HG02623 (cell line): ENCODE measurements at regions not wholly inside any gene's neighbourhood (a gene's known extent, or its start where the extent isn't known, plus 50 kb on each side); places are given as distances from the start of the nearest gene placed in this dataset.

Source experiments
- ATAC-seq: cut with Tn5 transposase; IDR thresholded peaks from one replicate; pipeline ENCODE4 v1.9.1; 2021; ENCODE audit warnings: moderate library complexity; ENCODE audit not compliant: unreplicated experiment

DNA sequence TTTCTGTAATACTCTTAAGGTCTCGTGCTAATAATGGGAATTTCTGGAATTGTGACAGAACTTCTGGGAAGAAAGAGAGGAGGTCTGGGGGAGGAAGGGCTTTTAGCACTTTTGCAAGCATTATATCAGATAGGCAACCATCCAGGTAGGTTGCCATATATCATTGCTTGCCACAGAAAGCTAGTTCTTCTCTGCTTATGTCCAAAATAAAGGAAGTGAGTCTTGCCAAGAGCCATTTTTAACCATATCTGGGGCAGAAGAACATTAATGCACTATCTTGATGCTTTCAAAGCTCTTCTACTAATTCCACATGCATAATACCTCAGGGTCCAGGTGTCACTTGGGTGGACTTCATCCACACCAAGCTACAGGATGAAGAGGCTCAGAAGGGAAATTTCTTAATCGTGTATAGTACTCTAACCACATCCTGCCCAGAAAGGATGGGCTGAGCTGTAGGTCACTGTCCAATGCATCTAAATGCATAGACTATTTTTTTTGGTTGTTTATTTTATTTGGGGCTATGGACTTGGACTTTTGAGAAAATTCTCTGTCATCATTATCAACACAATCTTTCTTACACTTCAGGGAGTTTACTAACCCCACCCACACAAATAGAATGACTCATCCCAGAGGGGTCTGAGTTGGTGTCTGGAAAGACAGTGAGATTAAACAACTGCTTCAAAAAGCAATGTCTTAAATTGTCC is 68.9 kb upstream of the ADO start:
- peak; percentile 51 for ATAC-seq

DNA sequence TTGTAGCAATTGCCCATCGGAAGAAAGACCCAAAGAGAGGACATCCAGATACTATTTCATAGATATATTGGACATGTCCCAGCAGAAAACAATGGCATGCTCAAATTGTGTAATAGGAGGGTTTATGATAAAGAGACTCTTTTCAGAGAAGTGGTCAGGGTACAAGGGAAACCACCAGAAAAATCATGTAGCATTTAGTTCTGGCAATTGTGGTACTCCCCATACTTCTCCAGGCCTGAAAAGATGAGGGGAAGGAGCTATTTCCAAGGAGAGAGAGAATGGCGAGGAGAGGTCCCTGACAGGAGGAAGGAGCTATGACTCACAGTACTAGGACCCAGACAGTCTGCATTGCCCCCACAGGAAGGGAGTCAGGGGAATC is 68.4 kb upstream of the ADO start:
- no peak for ATAC-seq

DNA sequence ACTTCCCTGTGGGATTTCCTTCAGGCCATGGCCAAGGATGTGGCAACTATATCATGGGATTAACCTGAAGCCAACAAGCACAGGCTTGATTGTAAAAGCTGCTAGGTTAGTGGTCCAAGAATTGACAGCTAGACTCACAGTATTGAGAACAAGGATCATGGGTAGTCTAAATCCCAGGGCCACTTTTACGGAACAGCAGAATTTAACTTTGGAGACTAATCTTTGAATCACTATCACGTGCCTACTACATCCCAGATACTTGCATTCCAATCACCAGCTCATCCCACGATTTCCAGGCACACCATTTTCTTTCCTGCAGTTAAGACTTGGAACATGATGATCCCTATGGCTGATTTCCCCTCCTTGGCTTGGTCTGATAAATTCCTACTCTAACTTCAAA is 65.6 kb upstream of the ADO start:
- ATAC-seq = no peak

DNA sequence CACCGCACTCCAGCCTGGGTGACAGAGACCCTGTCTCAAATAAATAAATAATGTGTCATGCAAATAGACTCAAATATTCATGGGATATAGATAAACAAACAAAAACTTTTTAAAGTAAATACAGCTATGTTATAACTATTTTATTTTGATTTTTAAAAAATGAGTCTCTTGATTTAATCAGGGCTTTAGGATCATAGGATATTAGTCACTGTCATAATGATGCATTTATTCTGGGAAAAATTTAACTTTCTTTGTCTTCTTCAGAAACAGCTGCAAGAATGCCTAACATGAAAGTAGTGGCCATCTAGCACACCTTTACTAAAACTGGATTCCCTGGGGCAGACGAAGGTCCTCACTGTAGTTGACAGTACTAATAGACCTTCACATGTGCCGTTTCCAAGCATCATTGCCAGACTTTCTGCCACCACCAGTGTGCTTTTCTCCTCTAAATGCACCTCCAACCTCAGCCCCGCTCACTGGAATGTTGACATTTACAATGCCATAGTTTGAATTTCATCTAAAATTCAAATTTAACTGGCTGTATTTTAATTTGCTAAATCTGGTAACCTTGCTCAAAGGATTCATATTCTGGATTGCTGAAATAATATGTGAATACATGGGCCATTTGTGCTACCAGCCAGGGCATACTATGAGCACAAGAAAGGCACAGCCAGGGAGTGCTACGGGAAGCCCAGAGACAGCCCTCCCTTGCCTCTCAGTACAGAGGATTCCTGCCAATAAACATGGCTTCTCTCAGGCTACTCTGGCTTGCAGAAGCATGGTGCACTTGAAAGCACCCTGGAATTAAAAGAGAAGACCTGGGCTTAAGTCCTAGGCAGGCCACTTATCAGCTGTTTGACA is 63.4 kb upstream of the ADO start:
- no peak for ATAC-seq

DNA sequence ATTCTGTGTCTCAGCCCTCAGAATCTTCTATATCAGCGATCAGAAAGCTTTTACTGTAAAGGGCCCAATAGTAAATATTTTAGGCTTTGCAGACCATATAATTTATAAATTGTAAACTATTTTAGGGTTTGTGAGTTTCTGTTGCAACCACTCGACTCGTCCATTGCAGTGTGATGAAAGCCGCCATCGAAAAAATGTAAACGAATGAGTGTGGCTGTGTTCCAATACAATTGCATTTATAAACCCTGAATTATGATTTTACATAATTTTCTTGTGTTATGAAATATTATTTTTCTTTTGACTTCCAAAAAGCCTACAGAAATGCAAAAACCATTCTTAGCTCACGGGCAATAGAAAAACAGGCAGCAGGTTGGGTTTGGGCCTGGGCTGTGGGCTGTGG is 62.5 kb upstream of the ADO start:
- ATAC-seq = no peak

DNA sequence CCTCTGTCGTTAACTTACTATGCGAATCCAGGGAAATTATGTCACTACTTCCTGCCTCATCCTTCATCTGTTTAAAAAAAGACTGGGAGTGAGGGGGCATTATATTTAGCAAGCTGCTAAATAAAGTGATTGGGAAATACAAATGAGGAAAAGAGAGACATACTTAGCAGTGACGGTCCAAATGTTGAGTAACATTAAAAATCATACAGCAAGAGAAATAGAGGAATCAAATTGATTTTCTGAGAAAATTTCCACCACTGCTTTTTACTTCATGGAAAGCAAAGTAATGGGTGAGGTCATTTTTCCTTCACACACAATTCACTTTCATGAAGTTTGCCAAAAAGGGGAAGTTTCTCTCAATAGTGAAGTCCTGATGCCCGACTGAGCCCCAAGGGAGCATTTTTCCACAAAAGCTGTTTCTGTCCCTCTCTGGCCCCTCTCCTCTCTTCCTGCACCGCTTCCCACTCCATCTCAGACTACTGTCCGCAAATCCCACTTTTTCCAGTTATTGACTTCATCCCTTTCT is 61.9 kb upstream of the ADO start:
- no peak for ATAC-seq

DNA sequence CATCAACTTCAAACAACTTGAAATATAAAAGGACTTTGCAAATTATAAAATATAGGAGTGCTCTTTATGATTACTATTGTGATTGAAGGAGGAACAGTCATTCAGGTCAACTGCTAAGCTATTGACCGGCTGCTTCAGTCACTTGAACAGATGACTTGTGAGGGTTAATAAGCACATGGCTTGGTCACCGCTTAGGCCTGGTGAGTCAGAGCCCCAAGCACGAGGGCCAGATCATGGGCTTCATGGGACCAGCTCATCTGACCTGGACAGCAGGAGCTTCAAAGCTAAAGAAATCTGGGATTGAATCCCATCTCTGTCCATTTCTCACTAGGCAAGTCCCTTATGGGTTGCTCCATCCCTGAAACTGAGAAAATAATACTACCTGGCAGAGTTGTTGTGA is 60.4 kb upstream of the ADO start:
- no peak for ATAC-seq

DNA sequence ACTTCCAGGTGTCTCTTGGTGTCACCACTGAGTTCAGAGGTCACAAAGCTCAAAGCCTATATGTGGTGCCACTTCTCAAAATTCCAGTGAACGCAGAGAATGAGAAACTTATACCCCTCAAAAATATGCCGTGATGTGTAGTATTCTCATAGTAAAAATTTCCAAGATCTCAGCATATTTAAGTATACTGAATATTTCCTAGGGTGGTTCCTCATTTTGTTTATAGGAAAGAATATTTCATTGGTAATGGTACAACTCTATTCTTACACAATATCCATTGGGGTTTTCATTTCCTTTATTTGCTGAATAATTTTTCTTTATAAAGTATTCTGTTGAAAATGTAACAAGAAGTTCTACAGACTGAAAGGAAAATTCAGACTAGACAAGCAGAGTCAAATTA is 58.9 kb upstream of the ADO start:
- ATAC-seq = no peak

DNA sequence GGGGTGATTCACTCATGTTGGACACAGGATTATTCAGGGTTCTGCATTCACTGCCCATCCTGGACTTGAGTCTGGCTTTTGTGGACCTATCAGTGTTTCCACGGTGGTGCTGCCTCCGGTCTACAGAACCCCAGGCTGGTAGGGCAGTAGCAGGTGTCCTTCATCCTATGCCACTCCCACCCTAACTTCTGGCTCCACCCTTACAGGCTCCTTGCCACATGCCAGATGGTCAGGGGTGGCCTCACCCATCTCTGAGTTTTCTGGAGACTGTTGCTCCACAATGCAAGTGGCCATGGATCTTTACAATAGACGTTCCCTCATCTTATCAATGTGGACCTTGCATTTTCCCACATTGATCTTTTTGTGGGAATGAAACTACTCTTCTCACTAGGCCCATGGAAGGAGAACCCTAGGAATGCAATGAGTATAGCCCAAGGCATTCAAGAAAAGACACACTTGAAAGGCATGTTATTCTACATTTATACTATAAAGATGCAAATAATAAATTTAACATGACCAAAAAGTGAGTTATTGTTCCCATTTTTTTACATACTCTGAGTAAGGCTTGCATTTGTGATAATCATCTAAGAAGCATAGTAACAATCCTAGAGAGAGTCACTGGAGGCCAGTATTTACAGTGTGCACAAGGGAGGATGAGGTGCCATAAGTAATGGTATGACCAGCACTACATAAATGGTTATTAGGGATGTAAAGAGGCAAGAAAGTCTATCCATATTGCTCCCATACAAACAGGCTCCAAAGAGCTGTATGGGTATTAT is 57.4 kb upstream of the ADO start:
- no peak for ATAC-seq

DNA sequence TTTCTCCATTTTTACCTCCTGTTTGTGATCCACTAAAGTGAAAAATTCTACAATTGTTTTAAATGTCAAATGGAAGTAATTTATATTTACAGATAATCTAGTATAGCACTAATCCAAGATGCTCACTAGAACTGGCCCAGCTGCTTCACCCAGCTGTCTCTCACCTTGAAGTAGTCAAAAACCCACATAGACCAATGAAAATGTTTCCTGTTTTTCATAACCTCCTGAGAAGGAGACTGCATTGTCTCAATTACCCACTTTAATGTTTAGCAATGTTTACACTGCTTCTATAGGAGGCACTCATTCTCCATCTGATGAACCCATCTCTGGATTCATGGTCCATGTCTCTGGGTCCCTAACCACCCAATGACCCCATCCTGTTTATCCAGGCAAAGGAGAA is 56.1 kb upstream of the ADO start:
- ATAC-seq = peak; percentile 46

DNA sequence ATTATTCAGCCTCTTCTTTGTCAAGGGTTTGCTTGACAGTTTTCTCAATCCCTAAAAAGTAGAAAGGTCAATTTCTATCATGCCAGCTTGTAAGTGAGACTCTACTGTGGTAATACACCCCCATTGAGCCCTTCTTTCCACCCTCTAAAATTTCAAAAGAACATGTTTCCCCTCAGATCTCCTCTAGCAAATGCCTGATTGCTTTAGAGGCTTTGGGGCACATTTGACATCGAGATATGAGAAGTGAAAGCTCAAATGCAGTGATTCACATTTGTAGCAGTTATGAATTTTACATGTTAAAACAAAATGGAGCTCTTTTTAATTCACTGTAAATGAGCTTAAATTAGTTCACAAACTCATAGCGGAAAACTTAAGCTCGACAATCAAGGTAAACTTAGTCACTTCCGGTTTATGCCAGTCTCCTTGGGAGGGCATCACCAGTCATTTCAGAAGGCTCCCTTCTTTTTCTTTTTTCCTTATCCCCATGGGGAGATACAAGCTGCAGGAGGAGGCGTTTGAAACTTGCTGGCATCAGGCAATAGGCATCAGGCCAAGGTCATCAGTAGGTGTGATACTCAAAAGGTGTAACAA is 55.3 kb upstream of the ADO start:
- ATAC-seq = no peak
